ENCODE measurements at regions not wholly inside any gene's neighbourhood (a gene's known extent, or its start where the extent isn't known, plus 50 kb on each side); places are given as distances from the start of the nearest gene placed in this dataset.

DNA sequence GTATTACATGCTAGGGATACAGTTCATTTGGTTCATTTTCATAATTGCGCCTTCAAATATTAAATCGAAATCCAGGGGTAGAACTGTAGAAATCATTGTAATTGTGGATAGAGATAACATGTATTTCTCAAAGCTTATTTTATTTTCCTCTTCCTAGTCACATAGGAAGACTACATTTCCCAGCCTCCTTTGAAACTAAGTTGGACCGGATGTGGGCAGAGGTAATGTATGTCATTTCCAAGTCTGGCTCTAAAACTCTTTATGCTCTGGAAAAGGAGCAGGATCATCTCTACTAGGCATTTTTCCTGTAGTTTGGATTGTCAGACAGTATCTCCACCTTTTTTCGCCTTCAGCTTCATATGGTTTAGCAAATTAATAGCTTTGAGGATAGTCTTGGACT lies 70.1 kb upstream of the CRY1 start:
- TF ChIP-seq ZNF658 (tag by site-specific recombination; IDR thresholded peaks at IDR 0.05) (no peak), GLI4 (tag by site-specific recombination; IDR thresholded peaks at IDR 0.05) (no peak), ZNF707 (tag by site-specific recombination; IDR thresholded peaks at IDR 0.05) (no peak), ZBTB7A (tag by site-specific recombination; IDR thresholded peaks at IDR 0.05; ENCODE audit: low read depth) (no peak), ZNF501 (tag by site-specific recombination; IDR thresholded peaks at IDR 0.05) (no peak), ZFP37 (tag by site-specific recombination; IDR thresholded peaks at IDR 0.05) (no peak), ZNF24 (tag by site-specific recombination; IDR thresholded peaks at IDR 0.05) (no peak)
- TF ChIP-seq, protein P1, sequence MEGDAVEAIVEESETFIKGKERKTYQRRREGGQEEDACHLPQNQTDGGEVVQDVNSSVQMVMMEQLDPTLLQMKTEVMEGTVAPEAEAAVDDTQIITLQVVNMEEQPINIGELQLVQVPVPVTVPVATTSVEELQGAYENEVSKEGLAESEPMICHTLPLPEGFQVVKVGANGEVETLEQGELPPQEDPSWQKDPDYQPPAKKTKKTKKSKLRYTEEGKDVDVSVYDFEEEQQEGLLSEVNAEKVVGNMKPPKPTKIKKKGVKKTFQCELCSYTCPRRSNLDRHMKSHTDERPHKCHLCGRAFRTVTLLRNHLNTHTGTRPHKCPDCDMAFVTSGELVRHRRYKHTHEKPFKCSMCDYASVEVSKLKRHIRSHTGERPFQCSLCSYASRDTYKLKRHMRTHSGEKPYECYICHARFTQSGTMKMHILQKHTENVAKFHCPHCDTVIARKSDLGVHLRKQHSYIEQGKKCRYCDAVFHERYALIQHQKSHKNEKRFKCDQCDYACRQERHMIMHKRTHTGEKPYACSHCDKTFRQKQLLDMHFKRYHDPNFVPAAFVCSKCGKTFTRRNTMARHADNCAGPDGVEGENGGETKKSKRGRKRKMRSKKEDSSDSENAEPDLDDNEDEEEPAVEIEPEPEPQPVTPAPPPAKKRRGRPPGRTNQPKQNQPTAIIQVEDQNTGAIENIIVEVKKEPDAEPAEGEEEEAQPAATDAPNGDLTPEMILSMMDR (tag by site-specific recombination; IDR thresholded peaks at IDR 0.05): no peak
